GM18870 (cell line): ENCODE measurements at regions not wholly inside any gene's neighbourhood (a gene's known extent, or its start where the extent isn't known, plus 50 kb on each side); places are given as distances from the start of the nearest gene placed in this dataset.
"Not testable (repeated sequence)": the region's sequence is repeated elsewhere in the genome, so short reads cannot be mapped to it uniquely, and the experiment has no call there.

Experiments used
- ATAC-seq: cut with Tn5 transposase; IDR thresholded peaks from one replicate; pipeline ENCODE4 v1.9.1; 2021; ENCODE audit warnings: moderate library complexity; ENCODE audit not compliant: unreplicated experiment

GRCh38 chr16:46519063-46519462, 102.1 kb downstream of the SHCBP1 start:
- ATAC-seq, result no peak

DNA sequence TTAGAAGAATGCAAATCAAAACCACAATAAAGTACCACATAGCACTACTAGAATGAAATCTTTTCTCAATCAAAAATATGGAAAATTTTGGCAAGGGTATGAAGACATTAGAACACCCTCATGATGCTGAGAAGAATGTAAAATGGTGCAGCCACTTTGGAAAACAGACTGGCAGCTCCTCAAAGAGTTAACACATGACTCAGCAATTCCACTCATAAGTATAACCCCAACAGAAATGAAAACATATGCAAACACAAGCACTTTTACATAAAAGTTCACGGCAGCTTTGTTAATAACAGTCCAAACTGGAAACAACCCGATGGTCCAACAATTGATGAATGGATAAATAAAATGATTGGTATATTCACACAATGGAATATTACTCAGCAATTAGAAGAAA, 124.5 kb downstream of the SHCBP1 start:
- ATAC-seq, result no peak

DNA sequence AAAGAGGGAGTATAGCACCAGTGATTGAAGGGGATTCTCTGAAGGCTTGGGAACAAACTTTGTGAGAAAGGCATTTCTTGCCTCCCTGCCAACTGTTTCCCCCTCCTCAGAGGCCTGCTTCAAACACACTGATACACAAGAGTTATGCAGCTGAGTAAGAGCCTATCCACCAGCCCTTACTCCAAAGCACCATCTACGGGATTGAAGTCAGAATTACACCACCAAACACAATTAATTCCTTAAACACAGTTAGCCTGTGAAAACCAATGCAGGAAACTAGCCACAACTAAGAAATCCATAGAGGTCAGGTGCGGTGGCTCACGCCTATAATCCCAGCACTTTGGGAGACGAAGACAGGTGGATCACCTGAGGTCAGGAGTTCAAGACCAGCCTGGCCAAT, 138.3 kb downstream of the SHCBP1 start:
- ATAC-seq, result no peak

DNA sequence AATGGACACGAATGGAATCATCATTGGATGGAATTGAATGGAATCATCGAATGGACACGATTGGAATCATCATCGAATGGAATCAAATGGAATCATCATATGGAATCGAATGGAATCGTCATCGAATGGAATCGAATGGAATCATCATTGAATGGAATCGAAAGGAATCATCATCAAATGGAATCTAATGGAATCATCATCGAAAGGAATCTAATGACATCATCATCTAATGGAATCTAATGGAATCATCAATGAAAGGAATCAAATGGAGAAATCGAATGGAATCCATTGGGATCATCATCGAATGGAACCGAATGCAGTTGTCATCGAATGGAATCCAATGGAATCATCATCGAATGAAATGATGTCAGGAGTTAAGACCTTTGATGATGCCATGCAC, 154.9 kb downstream of the SHCBP1 start:
- ATAC-seq, result no peak

DNA sequence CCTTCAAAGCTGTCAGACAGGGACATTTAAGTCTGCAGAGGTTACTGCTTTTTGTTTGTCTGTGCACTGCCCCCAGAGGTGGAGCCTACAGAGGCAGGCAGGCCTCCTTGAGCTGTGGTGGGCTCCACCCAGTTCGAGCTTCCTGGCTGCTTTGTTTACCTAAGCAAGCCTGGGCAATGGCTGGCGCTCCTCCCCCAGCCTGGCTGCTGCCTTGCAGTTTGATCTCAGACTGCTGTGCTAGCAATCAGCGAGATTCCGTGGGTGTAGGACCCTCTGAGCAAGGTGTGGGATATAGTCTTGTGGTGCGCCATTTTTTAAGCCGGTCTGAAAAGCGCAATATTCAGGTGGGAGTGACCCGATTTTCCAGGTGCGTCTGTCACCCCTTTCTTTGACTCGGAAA, 166.4 kb downstream of the SHCBP1 start:
- ATAC-seq, result not testable (repeated sequence)

- ATAC-seq, result no peak
Measured at GRCh38 chr16:46428108-46429061, 192.8 kb downstream of the SHCBP1 start.

GRCh38 chr16:46427340-46428107, 193.7 kb downstream of the SHCBP1 start:
- no peak for ATAC-seq

GRCh38 chr16:46426336-46426735, 194.8 kb downstream of the SHCBP1 start:
- ATAC-seq, result no peak

DNA sequence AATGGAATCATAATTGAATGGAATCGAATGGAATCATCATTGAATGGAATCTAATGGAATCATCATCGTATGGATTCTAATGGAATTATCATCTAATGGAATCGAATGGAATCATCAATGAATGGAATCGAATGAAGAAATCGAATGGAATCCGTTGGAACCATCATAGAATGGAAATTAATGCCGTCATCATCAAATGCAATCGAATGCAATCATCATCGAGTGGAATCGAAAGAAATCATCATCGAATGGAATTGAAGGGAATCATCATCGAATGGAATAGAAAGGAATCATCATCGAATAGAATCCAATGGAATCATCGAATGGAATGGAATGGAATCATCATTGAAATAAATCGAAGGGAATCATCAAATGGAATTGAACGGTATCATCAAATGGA, 217.2 kb downstream of the SHCBP1 start:
- ATAC-seq, result no peak

GRCh38 chr16:46398559-46398958, 222.6 kb downstream of the SHCBP1 start:
- not testable (repeated sequence) for ATAC-seq

- not testable (repeated sequence) for ATAC-seq
Measured at GRCh38 chr16:46396883-46397270, 224.3 kb downstream of the SHCBP1 start.

- not testable (repeated sequence) for ATAC-seq
Measured at GRCh38 chr16:46396131-46396882, 224.9 kb downstream of the SHCBP1 start.

DNA sequence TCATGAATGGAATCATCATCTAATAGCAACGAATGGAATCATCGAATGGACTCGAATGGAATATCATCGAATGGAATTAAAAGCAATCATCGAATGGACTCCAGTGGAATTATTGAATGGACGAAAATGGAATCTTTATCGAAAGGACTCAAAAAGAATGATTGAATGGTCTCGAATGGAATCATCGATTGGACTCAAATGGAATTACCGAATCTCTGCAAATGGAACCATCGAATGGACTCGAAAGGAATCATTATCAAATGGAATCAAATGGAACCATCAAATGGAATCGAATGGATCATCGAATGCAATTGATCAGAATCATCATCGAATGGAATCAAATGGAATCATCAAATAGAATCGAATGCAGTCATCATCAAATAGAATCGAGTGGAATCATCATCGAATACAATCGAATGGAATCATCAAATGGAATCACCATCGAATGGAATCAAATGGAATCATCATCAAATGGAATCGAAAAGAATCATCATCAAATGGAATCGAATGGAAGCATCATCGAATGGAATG, 225.7 kb downstream of the SHCBP1 start:
- ATAC-seq, result not testable (repeated sequence)

GRCh38 chr16:46394963-46395362, 226.2 kb downstream of the SHCBP1 start:
- not testable (repeated sequence) for ATAC-seq

DNA sequence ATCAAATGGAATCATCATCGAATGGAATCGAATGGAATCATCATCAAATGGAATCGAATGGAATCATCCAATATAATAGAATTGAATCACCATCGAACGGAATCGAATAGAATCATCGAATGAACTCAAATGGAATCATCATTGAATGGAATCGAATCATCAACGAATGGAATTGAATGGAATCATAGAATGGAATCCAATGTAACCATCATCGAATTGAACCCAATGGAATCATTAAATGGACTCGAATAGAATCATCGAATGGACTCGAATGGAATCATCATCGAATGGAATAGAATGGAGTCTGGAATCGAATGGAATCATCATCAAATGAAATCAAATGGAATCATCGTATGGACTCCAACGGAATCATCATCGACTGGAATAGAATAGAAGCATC, 227.0 kb downstream of the SHCBP1 start:
- ATAC-seq, result not testable (repeated sequence)

DNA sequence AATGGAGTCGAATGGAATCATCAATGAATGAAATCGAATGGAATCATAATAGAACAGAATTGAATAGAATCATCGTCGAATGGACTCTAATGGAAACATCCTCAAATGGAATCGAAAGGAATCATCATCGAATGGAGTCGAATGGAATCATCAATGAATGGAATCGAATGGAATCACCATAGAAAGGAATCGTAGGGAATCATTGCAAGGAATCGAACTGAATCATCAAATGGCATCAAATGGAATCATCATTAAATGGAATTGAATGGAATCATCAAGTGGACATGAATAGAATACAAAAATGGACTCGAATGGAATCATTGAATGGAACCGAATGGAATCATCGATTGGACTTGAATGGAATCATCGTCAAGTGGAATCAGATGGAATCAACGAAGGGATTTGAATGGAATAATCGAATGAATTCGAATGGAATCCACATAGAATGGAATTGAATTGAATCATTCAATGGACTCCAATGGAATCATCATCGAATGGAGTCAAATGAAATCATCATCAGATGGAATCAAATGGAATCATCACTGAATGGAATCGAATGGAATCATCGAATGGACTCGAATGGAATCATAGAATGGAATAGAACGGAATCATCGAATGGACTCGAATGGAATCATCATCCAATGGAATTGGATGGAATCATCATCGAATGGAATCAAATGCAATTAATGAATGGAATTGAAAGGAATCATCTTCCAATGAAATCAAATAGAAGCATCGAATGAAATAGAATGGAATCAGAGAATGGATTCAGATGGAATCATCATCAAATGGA, 228.1 kb downstream of the SHCBP1 start:
- not testable (repeated sequence) for ATAC-seq

- ATAC-seq, result not testable (repeated sequence)
Measured at GRCh38 chr16:46390660-46391462, 230.3 kb downstream of the SHCBP1 start.

GRCh38 chr16:46389561-46390041, 231.6 kb downstream of the SHCBP1 start:
- ATAC-seq, result not testable (repeated sequence)

- not testable (repeated sequence) for ATAC-seq
Measured at GRCh38 chr16:46388939-46389491, 232.2 kb downstream of the SHCBP1 start.
